ENCODE measurements at regions not wholly inside any gene's neighbourhood (a gene's known extent, or its start where the extent isn't known, plus 50 kb on each side); places are given as distances from the start of the nearest gene placed in this dataset.

GRCh38 chr10:130409331-130409730 is 273.1 kb downstream of the GLRX3 start:
- TF ChIP-seq, protein P1, sequence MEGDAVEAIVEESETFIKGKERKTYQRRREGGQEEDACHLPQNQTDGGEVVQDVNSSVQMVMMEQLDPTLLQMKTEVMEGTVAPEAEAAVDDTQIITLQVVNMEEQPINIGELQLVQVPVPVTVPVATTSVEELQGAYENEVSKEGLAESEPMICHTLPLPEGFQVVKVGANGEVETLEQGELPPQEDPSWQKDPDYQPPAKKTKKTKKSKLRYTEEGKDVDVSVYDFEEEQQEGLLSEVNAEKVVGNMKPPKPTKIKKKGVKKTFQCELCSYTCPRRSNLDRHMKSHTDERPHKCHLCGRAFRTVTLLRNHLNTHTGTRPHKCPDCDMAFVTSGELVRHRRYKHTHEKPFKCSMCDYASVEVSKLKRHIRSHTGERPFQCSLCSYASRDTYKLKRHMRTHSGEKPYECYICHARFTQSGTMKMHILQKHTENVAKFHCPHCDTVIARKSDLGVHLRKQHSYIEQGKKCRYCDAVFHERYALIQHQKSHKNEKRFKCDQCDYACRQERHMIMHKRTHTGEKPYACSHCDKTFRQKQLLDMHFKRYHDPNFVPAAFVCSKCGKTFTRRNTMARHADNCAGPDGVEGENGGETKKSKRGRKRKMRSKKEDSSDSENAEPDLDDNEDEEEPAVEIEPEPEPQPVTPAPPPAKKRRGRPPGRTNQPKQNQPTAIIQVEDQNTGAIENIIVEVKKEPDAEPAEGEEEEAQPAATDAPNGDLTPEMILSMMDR (IDR thresholded peaks at IDR 0.05; ENCODE audit: low read depth, low read length), result no peak
- TF ChIP-seq EZH2phosphoT487 (IDR thresholded peaks at IDR 0.05; ENCODE audit: low read depth), result no peak

Measured in OCI-LY3 (cell line).